ENCODE measurements at regions not wholly inside any gene's neighbourhood (a gene's known extent, or its start where the extent isn't known, plus 50 kb on each side); places are given as distances from the start of the nearest gene placed in this dataset.

DNA sequence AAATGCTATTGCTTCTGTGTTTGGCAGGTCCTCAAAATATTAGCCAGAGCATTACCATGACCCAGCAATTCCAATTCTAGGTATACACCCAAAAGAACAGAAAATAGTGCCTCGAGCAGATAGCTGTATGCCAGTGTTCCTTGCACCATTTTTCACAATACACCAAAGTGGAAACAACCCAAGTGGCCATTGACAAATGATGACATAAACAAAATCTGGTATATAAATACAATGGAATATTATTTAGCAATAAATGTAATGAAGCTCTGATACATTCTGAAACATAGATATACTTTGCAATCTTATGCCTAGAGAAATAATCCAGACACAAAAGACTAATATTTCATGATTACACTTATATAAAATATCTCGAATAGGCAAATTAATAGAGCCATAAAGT, 451.8 kb upstream of the PCDH7 start:
- no peaks in the 10 kb centered on the region for H3K4me1 ChIP-seq (ENCODE audit: control insufficient read depth, insufficient read depth, low read length, unreplicated experiment)
- H3K79me2 ChIP-seq (ENCODE audit: control insufficient read depth, insufficient read depth, low read length, unreplicated experiment), result no peaks in the 10 kb centered on the region
- H3K36me3 ChIP-seq (ENCODE audit: insufficient read depth, low read length), result no peaks in the 10 kb centered on the region
- H3K27ac ChIP-seq (ENCODE audit: low read depth, low read length), result no peak overlapping the region
- H3K27me3 ChIP-seq (ENCODE audit: insufficient read depth, low read length), result no peaks in the 10 kb centered on the region
- no peak overlapping the region for H2AFZ ChIP-seq (ENCODE audit: low read length, unreplicated experiment)
- no peak overlapping the region for H3K4me3 ChIP-seq (ENCODE audit: low read depth, low read length)

DNA sequence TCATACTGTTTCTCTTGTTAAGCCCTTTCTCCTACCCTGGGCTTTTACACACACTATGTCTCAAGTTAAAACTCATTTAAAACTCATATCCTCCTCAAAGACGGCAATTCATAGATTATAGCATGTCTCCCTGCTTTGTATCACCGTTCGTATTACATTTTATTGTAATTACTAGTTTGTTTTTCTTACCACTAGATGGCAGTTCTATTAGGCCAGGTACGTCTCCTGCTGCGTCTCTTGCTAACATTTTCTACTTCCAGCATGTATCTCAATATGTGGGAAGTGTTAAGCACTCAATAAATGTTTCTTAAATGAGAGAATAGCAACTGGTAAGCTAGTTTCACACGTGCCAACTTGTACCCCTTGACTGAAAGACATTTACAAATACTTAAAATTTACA, 450.3 kb upstream of the PCDH7 start:
- Histone ChIP-seq H3K27me3 (ENCODE audit: insufficient read depth, low read length) (no peaks in the 10 kb centered on the region), H3K36me3 (ENCODE audit: insufficient read depth, low read length) (no peaks in the 10 kb centered on the region), H3K4me1 (ENCODE audit: control insufficient read depth, insufficient read depth, low read length, unreplicated experiment) (no peaks in the 10 kb centered on the region), H3K4me3 (ENCODE audit: low read depth, low read length) (no peak overlapping the region), H3K79me2 (ENCODE audit: control insufficient read depth, insufficient read depth, low read length, unreplicated experiment) (no peaks in the 10 kb centered on the region), H2AFZ (ENCODE audit: low read length, unreplicated experiment) (no peak overlapping the region), H3K27ac (ENCODE audit: low read depth, low read length) (no peak overlapping the region)

DNA sequence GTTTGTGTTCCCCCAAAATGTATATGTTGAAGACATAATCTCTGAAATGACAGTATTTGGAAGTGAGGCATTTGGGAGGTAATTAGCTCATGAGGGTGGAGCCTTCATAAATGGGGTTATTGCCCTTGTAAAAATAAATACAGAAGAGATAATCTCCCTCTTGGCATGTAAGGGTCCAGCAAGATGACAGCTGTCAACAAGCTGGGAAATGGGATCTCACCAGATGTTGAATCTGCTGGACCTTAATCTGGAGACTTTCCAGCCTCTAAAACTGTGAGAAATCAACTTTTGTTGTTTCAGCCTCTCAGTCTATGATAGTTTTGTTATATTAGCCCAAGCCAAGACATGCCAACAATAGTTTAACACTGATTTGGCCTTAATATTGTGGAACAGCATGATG, 438.2 kb upstream of the PCDH7 start:
- Histone ChIP-seq H3K36me3 (ENCODE audit: insufficient read depth, low read length) (no peaks in the 10 kb centered on the region), H3K27me3 (ENCODE audit: insufficient read depth, low read length) (no peaks in the 10 kb centered on the region), H3K27ac (ENCODE audit: low read depth, low read length) (no peak overlapping the region), H3K4me1 (ENCODE audit: control insufficient read depth, insufficient read depth, low read length, unreplicated experiment) (no peaks in the 10 kb centered on the region), H3K79me2 (ENCODE audit: control insufficient read depth, insufficient read depth, low read length, unreplicated experiment) (no peaks in the 10 kb centered on the region), H3K4me3 (ENCODE audit: low read depth, low read length) (no peak overlapping the region), H2AFZ (ENCODE audit: low read length, unreplicated experiment) (no peak overlapping the region)

DNA sequence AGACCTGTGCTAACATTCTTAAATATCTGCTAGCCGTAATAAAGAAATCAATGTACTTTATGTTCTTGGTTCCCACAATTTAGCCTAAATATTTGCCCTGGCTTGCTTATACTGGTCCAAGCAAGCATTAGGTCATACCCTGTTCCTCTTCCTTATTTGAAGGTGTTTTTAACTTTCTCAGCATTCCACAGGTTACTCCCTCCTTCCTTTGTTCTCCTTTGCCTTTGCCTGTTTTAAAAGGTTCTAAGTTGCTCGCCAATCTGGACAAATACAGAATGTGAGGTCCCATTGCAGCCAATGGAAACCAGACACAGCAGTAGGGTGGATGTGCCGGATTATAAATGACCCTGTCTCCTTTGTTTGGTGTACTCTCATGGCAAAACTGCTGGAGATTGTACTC, 436.8 kb upstream of the PCDH7 start:
- H2AFZ ChIP-seq (ENCODE audit: low read length, unreplicated experiment), result no peak overlapping the region
- no peaks in the 10 kb centered on the region for H3K36me3 ChIP-seq (ENCODE audit: insufficient read depth, low read length)

DNA sequence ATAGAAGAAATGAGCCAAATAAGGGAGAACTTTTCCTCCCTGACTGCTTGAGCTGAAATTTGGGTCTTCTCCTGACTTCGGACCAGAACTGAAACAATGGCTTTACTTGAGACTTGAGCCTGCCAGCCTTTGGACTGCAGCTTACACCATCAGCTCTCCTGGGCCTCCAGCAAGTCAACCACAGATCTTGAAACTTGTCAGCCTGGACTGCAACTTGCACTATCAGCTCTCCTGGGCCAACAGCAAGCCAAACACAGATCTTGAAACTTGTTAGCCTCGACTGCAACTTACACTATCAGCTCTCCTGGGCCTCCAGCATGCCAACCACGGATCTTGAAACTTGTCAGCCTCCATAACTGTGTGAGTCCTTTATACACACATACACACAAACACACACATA, 425.9 kb upstream of the PCDH7 start:
- H3K4me3 ChIP-seq (ENCODE audit: low read depth, low read length), result no peak overlapping the region
- H3K27ac ChIP-seq (ENCODE audit: low read depth, low read length), result no peak overlapping the region
- H2AFZ ChIP-seq (ENCODE audit: low read length, unreplicated experiment), result no peak overlapping the region
- no peaks in the 10 kb centered on the region for H3K4me1 ChIP-seq (ENCODE audit: control insufficient read depth, insufficient read depth, low read length, unreplicated experiment)
- H3K79me2 ChIP-seq (ENCODE audit: control insufficient read depth, insufficient read depth, low read length, unreplicated experiment), result no peaks in the 10 kb centered on the region
- H3K27me3 ChIP-seq (ENCODE audit: insufficient read depth, low read length), result no peaks in the 10 kb centered on the region
- H3K36me3 ChIP-seq (ENCODE audit: insufficient read depth, low read length), result no peaks in the 10 kb centered on the region

More for the DNA sequence above, 436.8 kb upstream of the PCDH7 start:
- H3K27me3 ChIP-seq (ENCODE audit: insufficient read depth, low read length), result no peaks in the 10 kb centered on the region
- H3K79me2 ChIP-seq (ENCODE audit: control insufficient read depth, insufficient read depth, low read length, unreplicated experiment), result no peaks in the 10 kb centered on the region
- no peak overlapping the region for H3K27ac ChIP-seq (ENCODE audit: low read depth, low read length)
- H3K4me1 ChIP-seq (ENCODE audit: control insufficient read depth, insufficient read depth, low read length, unreplicated experiment), result no peaks in the 10 kb centered on the region
- no peak overlapping the region for H3K4me3 ChIP-seq (ENCODE audit: low read depth, low read length)

DNA sequence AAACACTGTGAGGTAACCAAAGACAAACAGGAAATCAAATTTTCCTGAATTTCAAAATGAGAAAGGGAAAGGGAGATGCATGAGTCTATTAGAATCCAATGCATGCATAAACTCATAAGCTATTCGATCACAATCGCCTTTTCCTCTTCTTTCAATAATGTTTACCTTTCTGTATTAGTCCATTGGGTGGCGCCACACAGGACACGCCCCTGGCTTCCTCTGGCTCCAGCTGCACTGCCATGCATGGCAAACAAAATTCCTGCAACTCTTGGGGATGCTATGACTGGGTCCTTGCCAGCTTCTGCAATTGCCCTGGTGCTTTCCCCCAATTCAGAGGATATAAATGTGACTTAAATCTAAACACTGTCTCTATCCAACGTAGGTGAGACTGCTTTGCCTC, 424.5 kb upstream of the PCDH7 start:
- Histone ChIP-seq H3K4me1 (ENCODE audit: control insufficient read depth, insufficient read depth, low read length, unreplicated experiment) (no peaks in the 10 kb centered on the region), H3K27me3 (ENCODE audit: insufficient read depth, low read length) (no peaks in the 10 kb centered on the region), H3K4me3 (ENCODE audit: low read depth, low read length) (no peak overlapping the region), H3K27ac (ENCODE audit: low read depth, low read length) (no peak overlapping the region), H3K79me2 (ENCODE audit: control insufficient read depth, insufficient read depth, low read length, unreplicated experiment) (no peaks in the 10 kb centered on the region), H2AFZ (ENCODE audit: low read length, unreplicated experiment) (no peak overlapping the region), H3K36me3 (ENCODE audit: insufficient read depth, low read length) (no peaks in the 10 kb centered on the region)

DNA sequence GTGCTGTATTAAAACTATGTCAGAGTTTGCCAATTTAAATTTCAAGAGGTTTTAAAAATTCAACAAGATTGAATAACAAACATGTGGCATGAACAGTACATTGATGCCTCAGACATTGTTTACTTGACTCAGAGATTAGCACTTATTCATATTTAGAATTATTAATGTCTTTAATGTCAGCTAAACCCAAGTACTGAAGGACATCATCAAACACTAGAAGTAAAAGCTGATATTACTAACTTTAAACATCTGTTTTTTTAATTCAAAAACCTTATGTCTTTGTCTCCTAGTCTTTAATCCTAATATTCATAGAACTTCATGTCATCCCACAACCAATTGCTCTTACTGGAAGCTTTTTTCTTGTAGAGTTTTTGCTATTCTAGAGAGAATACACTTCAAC, 406.2 kb upstream of the PCDH7 start:
- no peaks in the 10 kb centered on the region for H3K36me3 ChIP-seq (ENCODE audit: insufficient read depth, low read length)
- no peaks in the 10 kb centered on the region for H3K4me1 ChIP-seq (ENCODE audit: control insufficient read depth, insufficient read depth, low read length, unreplicated experiment)
- H2AFZ ChIP-seq (ENCODE audit: low read length, unreplicated experiment), result no peak overlapping the region
- no peaks in the 10 kb centered on the region for H3K79me2 ChIP-seq (ENCODE audit: control insufficient read depth, insufficient read depth, low read length, unreplicated experiment)
- H3K4me3 ChIP-seq (ENCODE audit: low read depth, low read length), result no peak overlapping the region
- H3K27ac ChIP-seq (ENCODE audit: low read depth, low read length), result no peak overlapping the region
- no peaks in the 10 kb centered on the region for H3K27me3 ChIP-seq (ENCODE audit: insufficient read depth, low read length)

DNA sequence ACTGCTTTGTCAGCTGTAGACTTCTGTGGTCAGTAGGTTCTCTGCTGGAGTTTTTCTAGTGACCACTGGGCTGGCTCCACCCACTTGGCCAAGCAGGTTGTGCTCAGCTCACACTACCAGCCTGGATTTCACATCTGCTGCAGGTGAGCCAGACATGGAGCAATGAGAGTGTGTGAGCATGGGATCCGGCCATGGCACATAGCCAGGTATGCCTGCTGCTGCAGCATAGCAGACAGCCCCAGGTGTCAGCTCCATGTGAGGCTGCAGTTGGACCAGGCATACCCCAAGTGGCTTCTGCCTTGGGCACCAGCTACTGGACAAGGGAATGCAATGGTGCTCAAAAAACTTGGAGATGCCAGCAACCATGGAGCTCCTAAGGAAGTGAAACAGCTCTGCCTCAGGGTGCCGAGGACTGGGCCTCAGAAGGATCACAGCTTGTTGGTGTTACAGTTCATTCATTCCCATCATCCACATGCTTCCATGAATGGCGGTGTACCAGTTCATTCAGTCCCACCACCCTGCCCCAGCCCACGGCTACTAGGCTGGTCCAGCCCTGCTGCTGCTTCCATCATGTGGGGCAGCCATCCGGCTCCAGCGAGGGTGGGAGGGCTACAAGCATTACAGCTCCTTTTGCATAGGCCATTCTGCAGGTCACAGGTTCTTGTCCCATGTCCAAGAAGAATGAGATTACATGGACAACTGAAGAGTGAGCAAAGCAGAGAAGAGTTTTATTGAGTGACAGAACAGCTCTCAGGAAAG, 389.1 kb upstream of the PCDH7 start:
- H2AFZ ChIP-seq (ENCODE audit: low read length, unreplicated experiment), result no peak overlapping the region
- H3K4me3 ChIP-seq (ENCODE audit: low read depth, low read length), result no peak overlapping the region
- H3K27ac ChIP-seq (ENCODE audit: low read depth, low read length), result no peak overlapping the region
- H3K4me1 ChIP-seq (ENCODE audit: control insufficient read depth, insufficient read depth, low read length, unreplicated experiment), result no peaks in the 10 kb centered on the region
- no peaks in the 10 kb centered on the region for H3K79me2 ChIP-seq (ENCODE audit: control insufficient read depth, insufficient read depth, low read length, unreplicated experiment)
- H3K27me3 ChIP-seq (ENCODE audit: insufficient read depth, low read length), result no peaks in the 10 kb centered on the region
- H3K36me3 ChIP-seq (ENCODE audit: insufficient read depth, low read length), result no peaks in the 10 kb centered on the region

DNA sequence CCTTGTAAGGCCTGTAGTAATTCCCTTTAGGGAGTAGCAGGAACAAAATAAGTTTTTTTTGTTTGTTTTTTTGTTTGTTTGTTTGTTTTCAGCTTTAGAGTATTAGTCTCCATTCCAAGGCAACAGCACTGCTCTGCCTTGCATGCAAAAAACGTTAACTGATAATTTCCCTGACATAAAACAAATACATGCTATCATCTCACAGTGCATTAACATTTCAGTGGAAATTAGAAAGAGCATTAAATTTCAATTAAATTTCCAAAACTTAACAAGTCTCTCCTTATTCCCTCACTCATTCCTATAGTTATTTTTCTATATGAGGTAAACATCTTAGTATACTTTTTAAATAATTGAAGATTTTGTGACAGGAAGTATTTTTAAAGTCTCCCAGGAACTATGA, 378.4 kb upstream of the PCDH7 start:
- H3K4me1 ChIP-seq (ENCODE audit: control insufficient read depth, insufficient read depth, low read length, unreplicated experiment), result no peaks in the 10 kb centered on the region
- H3K79me2 ChIP-seq (ENCODE audit: control insufficient read depth, insufficient read depth, low read length, unreplicated experiment), result no peaks in the 10 kb centered on the region
- H3K27ac ChIP-seq (ENCODE audit: low read depth, low read length), result no peak overlapping the region
- no peak overlapping the region for H3K4me3 ChIP-seq (ENCODE audit: low read depth, low read length)
- no peaks in the 10 kb centered on the region for H3K36me3 ChIP-seq (ENCODE audit: insufficient read depth, low read length)
- no peak overlapping the region for H2AFZ ChIP-seq (ENCODE audit: low read length, unreplicated experiment)
- H3K27me3 ChIP-seq (ENCODE audit: insufficient read depth, low read length), result no peaks in the 10 kb centered on the region

DNA sequence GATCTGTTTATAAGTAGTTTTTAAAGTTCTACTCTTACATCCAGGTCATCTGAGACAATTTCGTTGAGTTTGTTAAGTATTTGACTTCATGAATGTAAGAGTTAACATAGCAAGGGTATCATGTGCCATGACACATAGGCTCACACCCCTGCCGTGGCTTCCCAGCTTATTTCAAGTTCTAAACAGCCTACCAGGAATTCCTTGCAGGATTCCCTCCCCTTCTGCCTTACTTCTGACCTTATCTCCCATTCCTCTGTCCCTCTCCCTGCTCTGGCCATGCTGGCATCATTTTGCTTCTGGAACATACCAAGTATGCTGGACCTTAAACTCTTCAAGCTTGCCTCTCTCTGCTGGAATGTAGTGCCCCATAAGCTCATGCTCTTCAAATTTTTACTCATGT, 369.9 kb upstream of the PCDH7 start:
- no peaks in the 10 kb centered on the region for H3K4me1 ChIP-seq (ENCODE audit: control insufficient read depth, insufficient read depth, low read length, unreplicated experiment)
- H2AFZ ChIP-seq (ENCODE audit: low read length, unreplicated experiment), result no peak overlapping the region
- no peaks in the 10 kb centered on the region for H3K27me3 ChIP-seq (ENCODE audit: insufficient read depth, low read length)
- H3K27ac ChIP-seq (ENCODE audit: low read depth, low read length), result no peak overlapping the region
- H3K79me2 ChIP-seq (ENCODE audit: control insufficient read depth, insufficient read depth, low read length, unreplicated experiment), result no peaks in the 10 kb centered on the region
- H3K36me3 ChIP-seq (ENCODE audit: insufficient read depth, low read length), result no peaks in the 10 kb centered on the region
- no peak overlapping the region for H3K4me3 ChIP-seq (ENCODE audit: low read depth, low read length)

DNA sequence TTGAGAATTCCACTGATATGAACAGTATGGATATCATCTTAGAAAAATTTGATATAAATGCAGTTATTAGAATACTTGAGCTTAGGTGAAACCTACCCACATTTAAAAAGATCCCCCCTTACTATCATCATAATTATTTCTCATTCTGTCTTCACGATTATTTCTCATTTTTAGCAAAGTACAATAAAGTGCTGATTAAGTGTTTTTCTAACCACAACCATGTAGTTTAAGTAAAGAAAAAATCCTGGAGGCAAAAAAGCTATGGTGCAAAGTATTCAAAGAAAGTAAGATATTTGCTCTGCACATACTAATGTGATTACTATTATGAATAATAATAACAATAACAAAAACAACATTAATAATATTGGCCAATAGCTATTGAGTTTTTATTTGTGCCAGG, 365.6 kb upstream of the PCDH7 start:
- Histone ChIP-seq H3K27me3 (ENCODE audit: insufficient read depth, low read length) (no peaks in the 10 kb centered on the region), H3K79me2 (ENCODE audit: control insufficient read depth, insufficient read depth, low read length, unreplicated experiment) (no peaks in the 10 kb centered on the region), H2AFZ (ENCODE audit: low read length, unreplicated experiment) (no peak overlapping the region), H3K4me1 (ENCODE audit: control insufficient read depth, insufficient read depth, low read length, unreplicated experiment) (no peaks in the 10 kb centered on the region), H3K36me3 (ENCODE audit: insufficient read depth, low read length) (no peaks in the 10 kb centered on the region), H3K27ac (ENCODE audit: low read depth, low read length) (no peak overlapping the region), H3K4me3 (ENCODE audit: low read depth, low read length) (no peak overlapping the region)
